ENCODE measurements at regions not wholly inside any gene's neighbourhood (a gene's known extent, or its start where the extent isn't known, plus 50 kb on each side); places are given as distances from the start of the nearest gene placed in this dataset.

DNA sequence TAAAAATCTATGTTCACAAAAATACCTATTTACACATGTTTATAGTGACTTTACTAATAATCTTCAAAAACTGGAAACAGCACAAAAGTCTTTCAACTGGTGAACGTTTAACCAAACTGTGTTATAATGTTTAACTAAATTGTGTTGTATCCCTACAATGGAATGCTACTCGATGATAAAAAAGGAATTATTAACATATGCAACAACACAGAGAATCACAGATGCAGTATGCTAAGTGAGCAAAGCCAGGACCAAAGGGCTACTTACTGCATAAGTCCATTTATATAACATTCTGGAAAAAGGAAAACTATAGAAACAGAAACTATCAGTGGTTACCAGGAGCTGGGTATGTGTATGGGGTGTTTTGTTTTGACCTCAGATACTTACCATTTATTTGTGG lies 602.2 kb upstream of the BTBD3 start:
- in situ Hi-C loops (cut with MboI; ENCODE audit: low pct_unique_long_range_greater_than_20kb, low sequenced_read_pairs), result no loop called here
- no peak for DNase-seq

DNA sequence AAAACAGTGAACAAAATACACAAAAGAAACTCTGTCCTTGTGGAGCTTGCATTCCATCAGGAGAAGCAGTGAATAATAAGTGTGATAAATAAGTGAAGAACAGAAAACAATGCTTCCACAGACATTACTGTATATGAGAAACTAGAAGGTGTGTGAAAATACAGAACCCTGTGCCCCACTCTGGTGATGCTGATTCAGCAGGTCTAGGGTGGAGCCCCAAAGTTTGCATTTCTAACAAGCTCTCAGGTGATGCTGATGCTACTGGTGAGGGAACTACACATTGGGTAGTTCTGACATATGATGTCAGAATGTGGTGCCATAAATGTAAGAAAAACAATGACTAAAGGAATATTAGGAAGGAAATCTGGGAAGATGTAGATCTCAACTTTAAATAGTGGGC lies 601.4 kb upstream of the BTBD3 start:
- in situ Hi-C loops (cut with MboI; ENCODE audit: low pct_unique_long_range_greater_than_20kb, low sequenced_read_pairs), result no loop called here
- DNase-seq, result no peak

DNA sequence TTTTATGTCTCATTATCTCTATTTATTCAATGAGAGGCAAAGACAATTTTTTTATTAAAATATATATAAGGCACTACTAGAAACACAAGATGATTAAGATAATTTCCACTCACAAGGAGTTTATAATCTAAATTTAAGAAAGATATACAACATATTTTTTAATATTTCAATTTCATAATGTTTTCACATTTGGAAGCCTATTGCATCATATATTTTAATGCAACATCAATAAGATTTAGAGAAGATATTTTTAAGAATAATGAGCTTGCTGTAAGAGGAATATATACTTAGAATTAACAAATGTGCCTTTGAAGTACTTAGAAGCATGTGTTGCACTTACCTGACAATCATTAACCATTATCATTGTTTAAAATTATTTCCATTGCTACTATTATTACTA lies 597.7 kb upstream of the BTBD3 start:
- no peak for DNase-seq
- in situ Hi-C loops (cut with MboI; ENCODE audit: low pct_unique_long_range_greater_than_20kb, low sequenced_read_pairs), result no loop called here

DNA sequence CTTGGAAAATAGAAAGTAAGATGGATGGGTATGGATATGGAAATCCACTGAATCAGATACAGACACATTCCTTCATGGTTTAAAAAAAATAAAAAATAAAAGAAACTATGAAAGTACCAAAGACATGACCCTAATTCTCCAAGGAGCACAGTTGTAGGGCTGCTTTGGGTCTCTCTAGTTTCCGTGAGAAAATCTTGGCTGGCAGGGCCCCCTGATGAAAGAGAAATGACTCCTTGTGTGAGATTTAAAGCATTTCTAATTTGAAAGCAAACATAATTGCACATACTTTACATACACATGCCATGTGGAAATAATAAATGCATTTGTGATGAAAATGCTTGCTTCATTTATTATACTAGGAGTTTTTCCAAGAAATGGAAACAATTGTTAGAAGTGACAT lies 593.9 kb upstream of the BTBD3 start:
- DNase-seq, result no peak
- in situ Hi-C loops (cut with MboI; ENCODE audit: low pct_unique_long_range_greater_than_20kb, low sequenced_read_pairs), result no loop called here

DNA sequence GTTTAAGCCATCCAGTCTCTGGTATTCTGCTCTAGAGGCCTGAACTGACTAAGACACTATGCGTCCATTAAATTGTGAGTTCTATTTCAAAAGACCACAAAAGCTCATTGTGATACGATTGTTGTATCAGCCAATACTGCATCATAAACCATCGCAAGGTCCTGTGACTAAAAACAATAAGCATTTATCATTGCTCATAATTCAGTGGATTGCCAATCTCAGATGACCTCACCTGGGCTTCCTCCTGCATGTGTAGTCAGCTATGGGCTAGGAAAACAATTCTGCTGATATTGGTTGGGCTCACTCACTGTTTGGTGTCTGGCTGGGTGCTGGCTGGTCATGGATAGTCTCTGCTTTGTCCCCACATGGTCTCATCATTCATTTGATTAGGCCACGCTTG lies 592.7 kb upstream of the BTBD3 start:
- no peak for DNase-seq
- in situ Hi-C loops (cut with MboI; ENCODE audit: low pct_unique_long_range_greater_than_20kb, low sequenced_read_pairs), result no loop called here

DNA sequence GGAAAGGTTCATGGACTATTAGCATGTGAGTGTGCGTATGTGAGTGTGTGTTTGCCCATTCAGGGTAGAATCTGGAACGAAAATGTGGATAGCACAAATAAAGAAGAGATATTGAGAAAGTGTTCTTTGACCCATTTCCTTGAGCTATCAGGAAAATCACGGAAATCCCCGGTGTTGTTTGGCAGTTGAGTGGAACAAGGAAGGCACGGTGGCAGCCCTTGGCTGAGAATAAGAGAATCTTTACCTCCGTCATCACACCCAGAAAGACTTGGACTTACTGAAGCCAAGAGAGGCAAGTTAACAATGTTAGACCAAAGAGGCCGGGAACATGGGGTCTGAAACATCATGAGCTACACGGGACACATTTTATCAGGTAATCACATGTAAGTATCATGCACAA lies 588.9 kb upstream of the BTBD3 start:
- in situ Hi-C loops (cut with MboI; ENCODE audit: low pct_unique_long_range_greater_than_20kb, low sequenced_read_pairs), result no loop called here
- no peak for DNase-seq

DNA sequence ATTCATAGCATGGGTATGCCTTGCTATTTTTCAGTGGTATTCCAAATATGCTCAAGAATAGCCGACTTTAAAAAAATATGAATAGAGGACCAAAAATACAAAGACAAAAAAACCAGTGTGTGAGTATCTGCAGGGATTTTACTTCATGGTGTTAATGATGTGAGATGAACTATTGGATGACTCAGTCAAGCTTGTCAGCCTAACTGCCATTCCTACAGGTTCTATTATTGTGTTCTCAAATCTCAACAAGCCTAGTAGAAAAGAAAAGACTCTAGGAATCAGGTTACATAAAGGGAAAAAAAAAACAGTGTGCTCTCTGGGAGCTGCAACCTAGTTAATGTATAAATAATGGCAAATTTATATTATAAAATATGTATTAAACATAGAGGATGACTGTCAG lies 588.4 kb upstream of the BTBD3 start:
- DNase-seq, result no peak
- in situ Hi-C loops (cut with MboI; ENCODE audit: low pct_unique_long_range_greater_than_20kb, low sequenced_read_pairs), result no loop called here

DNA sequence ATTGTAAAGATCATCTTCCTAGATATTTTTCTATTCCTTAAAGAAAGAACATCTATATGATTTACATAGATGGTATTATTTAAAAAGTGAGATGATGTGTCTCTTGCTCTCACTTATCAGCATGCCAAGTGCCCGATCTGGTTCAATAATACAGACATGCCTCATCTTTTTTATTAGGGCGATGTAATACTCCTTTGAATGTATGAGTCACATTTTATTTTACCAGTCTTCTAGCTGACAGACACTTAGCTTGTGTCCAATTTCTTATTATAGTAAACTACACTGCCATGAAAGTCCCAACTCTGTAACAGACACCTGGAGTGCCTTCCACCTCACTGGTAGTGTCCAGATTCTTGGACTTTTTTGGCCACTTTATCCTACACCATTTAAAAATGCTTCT lies 586.6 kb upstream of the BTBD3 start:
- in situ Hi-C loops (cut with MboI; ENCODE audit: low pct_unique_long_range_greater_than_20kb, low sequenced_read_pairs), result no loop called here
- no peak for DNase-seq

DNA sequence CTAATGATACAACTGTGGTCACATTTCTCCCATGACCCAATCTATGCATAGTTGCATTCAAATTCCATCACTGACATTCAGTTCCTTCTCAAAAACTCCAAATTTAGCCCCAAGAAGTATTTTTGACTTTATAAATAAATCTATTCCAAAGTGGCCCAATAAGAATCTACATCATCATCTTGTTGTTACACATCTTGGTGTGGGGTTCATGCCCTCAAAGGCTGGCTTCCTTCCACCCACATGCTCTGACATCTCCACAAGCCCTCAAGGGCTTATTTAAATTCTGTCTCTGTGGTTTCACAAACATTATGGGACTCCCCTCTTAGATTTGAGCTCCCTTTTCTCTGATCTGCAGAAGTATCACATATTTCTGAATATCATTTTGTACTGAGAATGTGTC lies 585.3 kb upstream of the BTBD3 start:
- in situ Hi-C loops (cut with MboI; ENCODE audit: low pct_unique_long_range_greater_than_20kb, low sequenced_read_pairs), result no loop called here
- DNase-seq, result no peak

DNA sequence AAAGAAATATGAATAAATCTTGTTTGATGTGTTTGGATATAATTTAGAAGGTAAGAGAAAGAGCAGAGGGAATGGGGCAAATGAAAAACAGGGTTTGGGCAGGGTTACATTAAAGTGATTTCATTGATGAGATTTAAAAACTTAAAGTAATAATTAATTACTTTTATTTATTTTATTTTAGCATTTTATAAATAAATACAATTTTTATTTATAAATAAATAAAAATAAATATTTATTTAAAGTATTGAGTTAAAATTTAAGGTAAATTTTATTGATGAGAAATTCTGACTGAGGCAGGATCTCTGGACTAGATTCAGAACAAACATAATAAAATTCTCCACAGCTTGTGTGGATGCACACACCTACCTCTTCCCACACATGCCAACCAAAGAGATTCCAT lies 584.1 kb upstream of the BTBD3 start:
- in situ Hi-C loops (cut with MboI; ENCODE audit: low pct_unique_long_range_greater_than_20kb, low sequenced_read_pairs), result no loop called here
- DNase-seq, result no peak

DNA sequence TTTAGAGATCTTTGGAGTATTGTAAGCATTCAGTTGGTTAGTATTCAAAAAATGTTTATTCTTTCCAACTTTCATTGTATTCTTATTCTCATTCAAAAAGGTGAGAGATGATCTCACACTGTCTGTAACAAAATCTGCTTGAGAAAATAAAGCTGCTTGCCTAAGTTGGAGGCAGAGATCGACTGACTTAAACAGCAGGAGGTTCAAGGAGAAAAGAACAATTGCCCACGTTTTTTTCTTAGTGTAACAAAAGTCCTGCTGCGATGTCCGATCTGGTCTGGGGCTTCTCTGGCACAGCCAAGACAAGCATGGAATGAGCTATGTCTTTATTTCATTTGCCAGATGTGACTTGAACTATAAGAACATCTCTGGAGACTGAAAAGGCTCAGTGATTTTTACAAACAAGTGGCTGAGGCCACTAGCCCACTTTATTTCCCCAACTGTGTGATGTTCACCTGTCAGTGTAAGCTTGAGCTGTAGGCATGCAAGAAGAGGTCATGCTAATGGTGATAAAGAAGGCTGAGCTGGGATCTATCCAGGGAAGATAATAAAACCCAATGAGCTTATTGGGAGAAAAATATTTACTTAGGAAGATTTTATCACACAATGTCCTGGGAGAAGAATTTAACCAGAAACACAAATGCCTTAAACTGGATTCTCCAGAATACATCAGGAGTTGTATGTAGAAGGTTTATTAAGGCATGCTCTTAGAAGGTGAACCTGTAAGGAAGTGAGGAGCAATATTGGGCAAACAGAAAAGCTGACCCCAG lies 580.1 kb upstream of the BTBD3 start:
- no peak for DNase-seq
- in situ Hi-C loops (cut with MboI; ENCODE audit: low pct_unique_long_range_greater_than_20kb, low sequenced_read_pairs), result no loop called here

DNA sequence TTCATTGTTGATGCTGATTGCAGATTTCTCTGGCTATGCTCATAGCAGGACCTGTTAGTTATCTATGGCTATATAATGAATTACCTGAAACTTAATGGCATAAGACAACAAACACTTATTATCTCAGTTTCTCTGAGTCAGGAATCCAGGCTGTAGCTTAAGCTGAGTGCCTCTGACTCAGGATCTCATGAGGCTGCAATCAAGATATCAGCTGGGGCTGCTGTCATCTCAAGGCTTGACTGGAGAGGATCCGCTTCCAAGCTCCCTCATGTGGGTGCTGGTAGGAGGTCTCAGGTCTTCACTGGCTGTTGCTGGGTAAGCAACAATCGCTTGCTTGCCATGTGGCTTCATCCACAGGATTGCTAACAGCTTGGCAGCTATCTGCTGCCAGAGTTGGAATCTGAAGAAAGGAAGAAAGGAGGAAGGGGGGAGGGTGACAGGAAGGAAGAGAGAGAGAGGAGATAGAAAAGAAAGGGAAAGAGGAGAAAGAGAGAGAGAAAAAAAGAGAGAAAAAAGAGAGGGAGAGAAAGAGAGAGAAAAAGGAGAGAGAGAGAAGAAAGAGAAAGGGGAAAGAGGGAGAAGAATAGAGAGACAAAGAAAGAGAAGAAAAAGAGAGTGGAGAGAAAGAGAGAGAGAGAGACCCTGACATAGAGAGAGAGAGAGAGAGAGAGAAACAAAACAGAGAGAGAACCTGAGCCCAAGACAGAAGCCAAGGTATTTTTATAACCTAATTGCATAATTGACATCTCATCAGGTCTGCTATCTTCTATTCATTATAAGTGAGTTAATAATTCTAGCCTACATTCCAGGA lies 579.0 kb upstream of the BTBD3 start:
- in situ Hi-C loops (cut with MboI; ENCODE audit: low pct_unique_long_range_greater_than_20kb, low sequenced_read_pairs), result no loop called here
- DNase-seq, result no peak

DNA sequence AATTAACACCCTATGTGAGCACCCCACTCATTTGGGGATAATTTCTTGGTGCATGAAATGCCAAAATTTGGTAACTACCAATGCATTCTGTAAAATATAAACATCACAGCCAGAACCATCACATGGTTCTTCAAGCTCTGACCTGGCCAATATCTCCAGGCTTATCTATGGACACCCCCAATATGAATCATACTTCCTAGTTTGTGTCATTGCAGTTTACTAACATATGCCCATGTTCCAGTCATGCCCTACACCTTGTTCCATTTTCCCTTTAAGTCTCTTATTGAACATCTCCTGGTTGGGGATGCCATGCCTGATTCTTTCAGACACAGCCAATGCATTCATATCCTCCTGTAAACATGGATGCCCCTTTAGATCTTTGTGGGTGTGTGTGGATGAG lies 572.8 kb upstream of the BTBD3 start:
- no peak for DNase-seq
- in situ Hi-C loops (cut with MboI; ENCODE audit: low pct_unique_long_range_greater_than_20kb, low sequenced_read_pairs), result no loop called here

DNA sequence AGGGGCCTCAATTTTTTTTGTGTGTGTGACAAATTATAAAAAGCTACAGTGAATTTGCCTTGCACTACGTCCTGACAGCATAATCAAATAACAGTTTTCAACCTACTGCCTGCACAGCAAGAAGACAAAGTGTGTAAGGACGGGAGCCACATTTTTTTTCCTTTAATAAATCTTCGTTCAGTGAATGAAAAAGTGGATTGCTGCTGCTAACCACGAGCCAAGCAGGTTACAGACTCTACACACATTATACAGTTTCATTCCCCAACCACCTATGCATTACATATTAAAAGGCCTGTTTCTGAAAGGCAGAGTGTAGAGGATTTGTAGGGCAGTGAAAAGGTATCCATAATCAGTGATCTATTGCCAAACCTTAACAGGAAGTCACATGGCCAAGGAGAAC lies 570.0 kb upstream of the BTBD3 start:
- in situ Hi-C loops (cut with MboI; ENCODE audit: low pct_unique_long_range_greater_than_20kb, low sequenced_read_pairs), result no loop called here
- DNase-seq, result no peak

DNA sequence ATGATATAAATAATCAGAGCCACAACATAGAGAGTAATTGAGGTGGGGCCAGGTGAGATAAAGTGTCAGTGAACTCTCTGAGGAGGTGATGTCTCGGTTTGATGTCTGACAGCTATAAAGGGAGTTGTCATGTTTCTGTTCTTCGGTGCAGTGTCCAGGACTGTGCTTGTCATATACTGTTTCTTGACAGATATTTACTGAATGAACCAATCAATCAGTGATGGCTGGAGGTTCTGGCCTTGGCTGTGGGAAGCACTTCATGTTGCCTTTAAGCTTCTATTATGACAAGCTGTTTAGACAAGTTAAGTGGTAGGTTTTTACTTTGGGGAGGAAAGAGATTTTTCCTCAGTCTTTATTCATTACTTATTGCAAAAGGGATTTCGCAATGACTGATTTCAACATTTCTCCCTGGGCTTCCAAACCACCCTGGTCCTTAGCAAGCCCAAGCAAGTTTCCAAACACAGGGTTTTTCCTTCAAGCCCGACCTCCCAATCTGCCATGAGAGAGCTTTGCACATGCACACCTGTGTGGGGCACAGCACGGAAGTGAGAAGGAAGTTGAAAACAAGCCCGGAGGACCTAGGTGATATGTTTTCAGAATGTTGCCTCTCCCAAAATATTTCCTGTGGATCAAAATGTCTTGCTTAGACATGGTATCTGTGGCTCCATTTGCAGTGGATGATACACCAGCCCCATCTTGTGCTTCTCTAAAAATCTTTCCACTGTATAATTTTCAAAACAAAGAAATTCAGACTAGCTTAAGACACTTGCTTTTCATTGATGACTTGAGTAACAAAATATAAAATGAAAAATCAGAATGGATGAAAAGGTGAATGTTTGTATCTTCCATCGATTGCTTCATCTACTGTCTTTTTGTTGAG lies 567.3 kb upstream of the BTBD3 start:
- in situ Hi-C loops (cut with MboI; ENCODE audit: low pct_unique_long_range_greater_than_20kb, low sequenced_read_pairs), result no loop called here
- DNase-seq, result no peak

DNA sequence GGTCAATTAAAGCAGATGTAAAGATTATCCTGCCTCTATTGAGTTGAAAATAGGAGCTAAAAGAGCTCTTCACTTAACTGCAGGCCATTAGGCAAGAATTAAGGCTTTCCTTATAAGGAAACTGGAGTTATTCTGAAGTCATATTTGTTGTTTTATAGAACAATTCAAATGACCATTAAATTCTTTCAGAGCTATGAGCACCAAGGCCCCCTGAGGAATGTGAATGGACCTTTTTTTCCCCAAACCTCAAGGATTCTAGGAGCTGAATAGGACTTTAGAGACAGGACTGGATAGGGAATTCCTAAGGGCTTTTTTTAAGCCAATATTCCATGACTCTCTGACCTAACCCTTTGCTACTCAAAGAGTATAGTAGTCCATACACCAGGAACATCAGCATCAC lies 565.7 kb upstream of the BTBD3 start:
- no peak for DNase-seq
- in situ Hi-C loops (cut with MboI; ENCODE audit: low pct_unique_long_range_greater_than_20kb, low sequenced_read_pairs), result no loop called here

DNA sequence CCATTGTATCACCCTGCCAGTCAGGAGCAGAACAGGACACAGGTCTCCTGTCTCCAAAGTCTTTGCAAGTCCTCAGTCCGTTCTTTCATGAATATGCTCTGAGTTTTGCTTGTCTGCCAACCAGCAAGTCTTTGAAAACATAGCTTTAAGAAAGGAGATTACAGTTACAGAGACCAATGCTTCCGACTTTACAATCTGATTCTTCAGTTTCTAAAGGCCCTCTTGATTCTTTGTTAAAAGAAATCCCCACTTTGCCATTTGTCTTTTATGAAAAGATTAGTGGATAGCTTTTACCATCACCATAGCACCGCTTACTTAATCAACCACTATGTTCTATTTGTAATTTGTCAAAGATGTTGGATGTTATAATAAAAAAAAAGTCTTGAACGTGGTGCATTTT lies 562.8 kb upstream of the BTBD3 start:
- in situ Hi-C loops (cut with MboI; ENCODE audit: low pct_unique_long_range_greater_than_20kb, low sequenced_read_pairs), result no loop called here
- no peak for DNase-seq

DNA sequence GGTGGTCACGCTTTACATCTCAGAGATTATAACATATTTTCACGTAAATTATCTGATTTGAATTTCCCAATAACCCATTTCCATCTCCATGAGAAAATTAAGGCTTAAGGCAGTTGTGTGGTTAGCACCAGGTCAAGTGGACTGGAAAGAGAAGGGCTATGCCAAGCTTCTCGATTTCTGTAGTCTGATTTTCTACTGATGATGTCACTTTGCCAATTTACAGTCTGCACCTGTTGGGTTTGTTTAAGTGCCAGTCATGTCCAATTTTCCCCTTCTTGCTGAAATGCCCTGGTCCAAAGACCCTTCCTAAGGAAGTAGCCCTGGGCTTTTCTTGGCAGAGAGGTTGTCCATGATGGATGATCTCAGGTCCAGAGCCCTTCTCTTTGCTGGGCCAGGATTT lies 562.3 kb upstream of the BTBD3 start:
- in situ Hi-C loops (cut with MboI; ENCODE audit: low pct_unique_long_range_greater_than_20kb, low sequenced_read_pairs), result no loop called here
- DNase-seq, result no peak

DNA sequence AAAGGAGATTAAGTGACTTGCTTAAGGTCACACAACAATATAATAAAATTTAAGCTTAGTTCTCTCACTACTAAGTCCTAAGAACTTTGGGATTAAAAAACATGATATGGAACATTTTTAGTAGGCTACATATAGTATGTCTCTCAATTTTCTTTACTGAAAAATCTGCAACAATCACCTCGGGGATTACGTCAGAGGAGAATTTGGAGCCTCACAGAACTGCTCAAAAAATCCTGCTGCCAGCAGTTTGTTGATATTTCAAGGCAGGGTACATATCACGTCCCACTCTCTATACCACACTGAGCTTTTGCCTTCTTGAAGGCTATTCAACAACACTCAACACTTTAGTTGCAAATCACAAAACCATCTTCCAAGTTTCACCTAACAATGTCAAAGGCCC lies 561.6 kb upstream of the BTBD3 start:
- in situ Hi-C loops (cut with MboI; ENCODE audit: low pct_unique_long_range_greater_than_20kb, low sequenced_read_pairs), result no loop called here
- no peak for DNase-seq

DNA sequence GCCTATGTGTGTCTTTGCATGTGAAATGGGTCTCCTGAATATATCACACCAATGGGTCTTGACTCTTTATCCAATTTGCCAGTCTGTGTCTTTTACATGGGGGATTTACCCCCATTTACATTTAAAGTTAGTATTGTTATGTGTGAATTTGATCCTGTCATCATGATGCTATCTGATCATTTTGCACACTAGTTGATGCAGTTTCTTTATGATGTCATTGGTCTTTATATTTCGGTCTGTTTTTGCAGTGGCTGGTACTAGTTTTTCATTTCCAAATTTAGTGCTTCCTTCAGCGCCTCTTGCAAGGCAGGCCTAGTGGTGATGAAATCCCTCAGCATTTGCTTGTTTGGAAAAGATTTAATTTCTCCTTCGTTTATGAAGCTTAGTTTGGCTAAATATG lies 555.2 kb upstream of the BTBD3 start:
- DNase-seq, result no peak
- in situ Hi-C loops (cut with MboI; ENCODE audit: low pct_unique_long_range_greater_than_20kb, low sequenced_read_pairs), result no loop called here

All from KBM-7 (cell line).